MG63 (cell line): ENCODE measurements at regions not wholly inside any gene's neighbourhood (a gene's known extent, or its start where the extent isn't known, plus 50 kb on each side); places are given as distances from the start of the nearest gene placed in this dataset.

Experiments used
- DNase-seq: peaks from one replicate; pipeline ENCODE4 v3.0.0-alpha.2; 2020
- H3K27me3 ChIP-seq: fragments of 250-450 bp; sonication (Bioruptor Pico); 2 replicates; pipeline ENCODE4 v1.5.1; 2020; ENCODE audit warnings: mild to moderate bottlenecking, moderate library complexity
- H3K36me3 ChIP-seq: fragments of 250-450 bp; sonication (Bioruptor Pico); 2 replicates; pipeline ENCODE4 v1.5.1; 2020; ENCODE audit warnings: mild to moderate bottlenecking, moderate library complexity
- H3K4me3 ChIP-seq: fragments of 250-450 bp; sonication (Bioruptor Pico); 2 replicates; pipeline ENCODE4 v1.5.1; 2020; ENCODE audit warnings: mild to moderate bottlenecking, moderate library complexity
- H3K9me3 ChIP-seq: fragments of 250-450 bp; sonication (Bioruptor Pico); 2 replicates; pipeline ENCODE4 v1.5.1; 2020; ENCODE audit warnings: mild to moderate bottlenecking, moderate library complexity

DNA sequence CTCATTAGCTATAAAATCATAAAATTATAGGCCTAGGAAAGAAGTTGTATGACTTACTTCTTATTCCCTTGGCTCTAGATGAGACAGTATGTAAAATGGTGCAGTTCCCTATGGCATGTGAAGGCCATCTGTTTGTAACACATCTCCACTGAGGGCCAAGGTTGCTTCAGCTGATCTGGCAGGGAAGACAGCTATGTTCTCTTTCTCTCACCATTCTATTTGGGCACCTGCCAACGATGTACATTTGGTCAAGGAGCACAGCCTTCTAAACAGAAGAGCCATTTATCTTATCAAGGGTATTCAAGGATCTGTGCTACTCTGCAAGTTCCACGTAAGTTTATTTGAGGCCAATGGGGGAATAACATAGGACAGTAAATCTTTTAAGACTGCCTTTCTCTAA is 129.8 kb upstream of the TOM1L1 start:
- Histone ChIP-seq H3K4me3 (no peak overlapping the region), H3K27me3 (peaks cover 3% of the 10 kb centered on the region; the same call in 1 of the 2 replicates), H3K36me3 (no peaks in the 10 kb centered on the region), H3K9me3 (no peaks in the 10 kb centered on the region)
- DNase-seq = no peak

DNA sequence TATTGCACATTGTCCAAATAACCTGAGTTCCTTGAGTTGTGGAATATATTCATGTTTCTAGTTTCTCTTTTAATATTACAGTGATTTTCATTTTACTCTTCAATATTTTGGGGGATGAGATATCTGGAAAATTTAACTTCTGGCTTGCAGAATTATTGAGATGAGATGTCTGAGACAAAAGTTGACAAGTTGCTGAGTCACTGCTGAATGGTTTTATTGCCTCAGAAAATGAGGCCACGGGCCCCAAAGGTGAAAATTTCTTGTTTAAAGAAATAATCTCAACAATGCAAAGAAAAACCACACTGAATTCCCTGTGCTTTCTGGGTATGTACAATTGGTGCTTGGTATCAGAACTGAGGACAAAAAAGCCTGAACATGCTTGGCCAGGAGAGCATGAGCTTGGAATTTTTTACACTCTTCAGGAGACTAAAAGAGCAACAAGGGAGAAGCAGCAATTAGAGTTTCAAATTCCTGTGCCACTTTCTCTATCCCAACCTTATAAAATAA is 129.2 kb upstream of the TOM1L1 start:
- Histone ChIP-seq H3K36me3 (no peaks in the 10 kb centered on the region), H3K4me3 (no peak overlapping the region), H3K27me3 (peaks cover 3% of the 10 kb centered on the region; the same call in 1 of the 2 replicates), H3K9me3 (no peaks in the 10 kb centered on the region)
- DNase-seq = no peak

DNA sequence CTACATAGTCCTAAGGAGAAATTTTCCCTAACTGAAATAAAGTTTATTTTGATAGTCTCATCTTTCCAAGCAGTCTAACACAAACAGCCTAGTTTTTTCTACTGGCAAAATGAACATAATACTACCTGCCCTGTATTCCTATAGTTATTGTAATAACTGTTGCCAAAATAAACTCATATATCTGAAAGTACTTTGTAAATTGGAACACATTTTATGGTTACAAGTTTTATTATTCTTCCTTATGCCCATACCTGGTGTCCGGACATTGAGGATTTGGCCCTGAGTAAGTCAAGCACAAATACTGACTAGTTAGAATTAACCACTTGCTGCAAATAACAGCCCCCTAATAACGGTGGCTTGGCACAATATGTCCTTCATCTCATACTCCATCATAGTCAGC is 120.4 kb upstream of the TOM1L1 start:
- DNase-seq = no peak

GRCh38 chr17:54781389-54781788 is 119.3 kb upstream of the TOM1L1 start:
- no peak for DNase-seq
- H3K27me3 ChIP-seq = no peaks in the 10 kb centered on the region
- no peaks in the 10 kb centered on the region for H3K9me3 ChIP-seq
- no peaks in the 10 kb centered on the region for H3K36me3 ChIP-seq
- no peak overlapping the region for H3K4me3 ChIP-seq

More for the DNA sequence above, 120.4 kb upstream of the TOM1L1 start:
- Histone ChIP-seq H3K4me3 (no peak overlapping the region), H3K36me3 (no peaks in the 10 kb centered on the region), H3K27me3 (no peaks in the 10 kb centered on the region), H3K9me3 (no peaks in the 10 kb centered on the region)

- H3K4me3 ChIP-seq = no peak overlapping the region
- H3K9me3 ChIP-seq = no peaks in the 10 kb centered on the region
- no peak for DNase-seq
- no peaks in the 10 kb centered on the region for H3K27me3 ChIP-seq
- no peaks in the 10 kb centered on the region for H3K36me3 ChIP-seq
Measured at GRCh38 chr17:54784305-54784704, 116.3 kb upstream of the TOM1L1 start.

DNA sequence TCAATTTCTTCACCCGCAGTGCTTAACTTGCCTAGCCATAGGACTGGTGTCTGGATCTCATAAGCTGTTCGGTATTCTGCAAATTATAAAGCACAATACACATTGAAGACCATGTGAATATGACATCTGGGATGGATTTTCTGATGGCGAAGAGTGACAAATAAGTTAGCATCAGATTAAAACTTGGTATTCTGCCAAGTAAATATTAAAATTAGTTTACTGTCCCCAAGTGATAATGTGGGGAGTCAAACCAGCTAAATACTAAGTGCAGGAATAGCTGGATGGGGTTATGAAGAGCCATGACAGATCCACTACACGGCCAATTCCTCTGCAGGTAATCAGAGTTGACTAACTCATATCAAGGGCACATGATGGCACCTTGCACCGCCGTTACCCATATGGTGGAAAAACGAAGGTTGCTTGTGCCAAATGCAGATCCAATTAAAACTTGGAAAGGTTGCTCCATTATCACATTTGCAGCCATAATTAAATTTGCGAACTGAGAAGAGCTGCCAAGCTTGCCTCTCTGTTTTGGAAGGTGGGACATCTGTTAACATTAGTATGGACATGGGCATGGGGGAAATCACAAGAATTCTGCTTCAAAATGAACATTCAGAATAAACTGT is 114.9 kb upstream of the TOM1L1 start:
- no peaks in the 10 kb centered on the region for H3K36me3 ChIP-seq
- H3K9me3 ChIP-seq = no peaks in the 10 kb centered on the region
- H3K4me3 ChIP-seq = no peak overlapping the region
- DNase-seq = no peak
- H3K27me3 ChIP-seq = 0 out of 2 replicates have a peak, but pooled peaks cover 3% of the 10 kb centered on the region

DNA sequence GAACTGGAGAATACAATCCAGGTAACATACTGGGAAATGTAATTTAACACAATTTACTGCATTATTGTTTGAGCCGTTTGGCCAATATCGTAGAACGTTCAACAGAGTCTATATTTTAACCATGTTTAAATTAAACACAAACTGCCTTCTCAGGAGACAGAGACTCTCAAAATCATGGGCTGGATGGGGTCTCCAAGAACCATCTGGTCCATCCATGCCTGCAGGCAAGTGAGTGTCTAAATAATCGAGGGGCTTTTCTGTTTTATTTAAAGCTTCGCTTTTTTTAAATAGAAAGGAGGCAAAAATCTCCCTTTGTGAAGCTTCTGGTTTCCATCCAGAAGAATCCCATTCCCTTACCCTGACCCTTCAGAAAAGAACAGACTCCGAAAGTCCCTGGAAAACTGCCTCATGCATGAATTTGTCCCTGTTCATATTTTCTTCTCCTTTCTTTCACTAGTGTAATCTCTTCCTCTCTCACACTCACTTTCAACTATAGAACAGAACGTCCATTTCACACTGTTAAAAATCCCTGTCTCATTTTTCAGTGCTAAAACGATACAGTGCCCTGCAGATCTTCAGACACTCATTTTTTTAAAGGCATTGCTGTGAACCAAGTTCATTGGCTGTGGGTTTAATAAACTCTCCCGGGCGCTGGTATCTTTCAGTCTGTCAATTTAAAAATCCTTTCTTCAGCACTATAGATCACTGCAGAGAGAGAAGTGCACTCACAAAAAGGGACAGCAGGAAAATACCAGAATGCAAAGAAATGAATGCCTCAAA is 111.4 kb upstream of the TOM1L1 start:
- H3K4me3 ChIP-seq = no peak overlapping the region
- no peaks in the 10 kb centered on the region for H3K36me3 ChIP-seq
- no peaks in the 10 kb centered on the region for H3K9me3 ChIP-seq
- DNase-seq = no peak
- H3K27me3 ChIP-seq = 0 out of 2 replicates have a peak, but pooled peaks cover 3% of the 10 kb centered on the region

GRCh38 chr17:54793271-54793670 is 107.4 kb upstream of the TOM1L1 start:
- no peak for DNase-seq
- Histone ChIP-seq H3K9me3 (no peaks in the 10 kb centered on the region), H3K27me3 (0 out of 2 replicates have a peak, but pooled peaks cover 3% of the 10 kb centered on the region), H3K36me3 (no peaks in the 10 kb centered on the region), H3K4me3 (no peak overlapping the region)

GRCh38 chr17:54795046-54795445 is 105.6 kb upstream of the TOM1L1 start:
- DNase-seq = no peak

DNA sequence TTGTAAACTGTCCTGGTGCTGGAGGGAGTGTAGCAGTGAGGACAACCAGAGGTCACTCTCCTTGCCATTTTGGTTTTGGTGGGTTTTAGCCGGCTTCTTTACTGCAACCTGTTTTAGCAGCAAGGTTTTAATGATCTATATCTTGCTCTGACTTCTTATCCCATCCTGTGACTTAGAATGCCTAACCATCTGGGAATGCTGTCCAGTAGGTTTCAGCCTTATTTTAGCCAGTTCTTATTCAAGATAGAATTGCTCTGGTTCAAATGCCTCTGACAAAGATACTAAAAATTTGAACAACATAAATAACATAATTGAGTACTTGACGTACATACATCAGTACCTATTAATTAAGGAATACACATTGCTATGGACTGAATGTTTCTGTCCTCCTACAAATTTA is 93.3 kb upstream of the TOM1L1 start:
- H3K4me3 ChIP-seq = no peak overlapping the region
- no peaks in the 10 kb centered on the region; the same call in 1 of the 2 replicates for H3K27me3 ChIP-seq
- DNase-seq = no peak
- no peaks in the 10 kb centered on the region for H3K36me3 ChIP-seq
- no peaks in the 10 kb centered on the region for H3K9me3 ChIP-seq

More at GRCh38 chr17:54795046-54795445, 105.6 kb upstream of the TOM1L1 start:
- Histone ChIP-seq H3K4me3 (no peak overlapping the region), H3K9me3 (no peaks in the 10 kb centered on the region), H3K36me3 (no peaks in the 10 kb centered on the region), H3K27me3 (no peaks in the 10 kb centered on the region)

GRCh38 chr17:54813896-54814295 is 86.8 kb upstream of the TOM1L1 start:
- Histone ChIP-seq H3K36me3 (no peaks in the 10 kb centered on the region), H3K27me3 (peaks cover 5% of the 10 kb centered on the region; the same call in 1 of the 2 replicates), H3K4me3 (no peak overlapping the region), H3K9me3 (no peaks in the 10 kb centered on the region)
- no peak for DNase-seq

- Histone ChIP-seq H3K27me3 (peaks cover 5% of the 10 kb centered on the region; the same call in 1 of the 2 replicates), H3K9me3 (no peaks in the 10 kb centered on the region), H3K36me3 (no peaks in the 10 kb centered on the region), H3K4me3 (no peak overlapping the region)
- no peak for DNase-seq
Measured at GRCh38 chr17:54814371-54814770, 86.3 kb upstream of the TOM1L1 start.

GRCh38 chr17:54834086-54834485 is 66.6 kb upstream of the TOM1L1 start:
- H3K4me3 ChIP-seq = no peak overlapping the region

GRCh38 chr17:54835015-54835414 is 65.6 kb upstream of the TOM1L1 start:
- H3K4me3 ChIP-seq = no peak overlapping the region
- no peaks in the 10 kb centered on the region for H3K36me3 ChIP-seq
- H3K9me3 ChIP-seq = no peaks in the 10 kb centered on the region
- H3K27me3 ChIP-seq = peaks cover 13% of the 10 kb centered on the region
- no peak for DNase-seq

More at GRCh38 chr17:54834086-54834485, 66.6 kb upstream of the TOM1L1 start:
- H3K27me3 ChIP-seq = peaks cover 9% of the 10 kb centered on the region
- H3K9me3 ChIP-seq = no peaks in the 10 kb centered on the region
- H3K36me3 ChIP-seq = no peaks in the 10 kb centered on the region
- no peak for DNase-seq

DNA sequence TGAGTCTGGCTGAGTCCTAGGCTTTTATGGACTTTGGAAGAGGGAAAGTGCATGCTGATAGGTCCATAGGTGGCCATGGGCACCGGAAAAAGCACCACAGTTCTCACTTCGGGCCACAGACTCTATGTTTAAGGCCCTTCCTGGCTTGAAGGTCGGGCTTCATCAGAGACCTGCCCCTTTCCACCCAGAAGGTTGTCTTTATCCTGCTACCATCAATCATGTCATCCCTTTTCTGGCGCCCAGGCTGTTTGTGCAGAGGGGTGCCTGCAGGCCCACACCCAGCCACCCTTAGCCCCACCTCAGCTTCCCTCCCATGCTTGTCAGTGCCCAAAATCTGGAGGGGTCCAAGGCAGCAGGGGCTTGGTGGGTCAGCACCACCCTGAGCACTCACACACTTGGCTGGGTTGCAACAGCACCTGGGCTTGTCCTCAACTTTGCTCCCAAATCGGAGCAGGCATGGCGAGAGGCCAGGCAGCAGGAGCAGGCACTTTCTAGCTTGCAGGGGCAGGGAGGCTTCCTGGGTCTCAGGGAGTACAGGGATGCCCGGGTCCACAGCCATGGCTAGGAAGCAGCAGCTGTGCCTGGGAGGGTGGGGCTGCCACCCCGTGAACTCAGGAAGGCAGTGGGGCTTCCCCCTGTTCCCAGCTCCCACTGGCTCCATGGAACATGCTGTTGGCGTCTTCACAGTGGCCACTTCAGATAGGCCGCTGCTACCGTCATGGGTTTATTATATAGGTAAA is 63.8 kb upstream of the TOM1L1 start:
- Histone ChIP-seq H3K9me3 (no peaks in the 10 kb centered on the region), H3K4me3 (no peak overlapping the region), H3K27me3 (peaks cover 13% of the 10 kb centered on the region), H3K36me3 (no peaks in the 10 kb centered on the region)
- no peak for DNase-seq

DNA sequence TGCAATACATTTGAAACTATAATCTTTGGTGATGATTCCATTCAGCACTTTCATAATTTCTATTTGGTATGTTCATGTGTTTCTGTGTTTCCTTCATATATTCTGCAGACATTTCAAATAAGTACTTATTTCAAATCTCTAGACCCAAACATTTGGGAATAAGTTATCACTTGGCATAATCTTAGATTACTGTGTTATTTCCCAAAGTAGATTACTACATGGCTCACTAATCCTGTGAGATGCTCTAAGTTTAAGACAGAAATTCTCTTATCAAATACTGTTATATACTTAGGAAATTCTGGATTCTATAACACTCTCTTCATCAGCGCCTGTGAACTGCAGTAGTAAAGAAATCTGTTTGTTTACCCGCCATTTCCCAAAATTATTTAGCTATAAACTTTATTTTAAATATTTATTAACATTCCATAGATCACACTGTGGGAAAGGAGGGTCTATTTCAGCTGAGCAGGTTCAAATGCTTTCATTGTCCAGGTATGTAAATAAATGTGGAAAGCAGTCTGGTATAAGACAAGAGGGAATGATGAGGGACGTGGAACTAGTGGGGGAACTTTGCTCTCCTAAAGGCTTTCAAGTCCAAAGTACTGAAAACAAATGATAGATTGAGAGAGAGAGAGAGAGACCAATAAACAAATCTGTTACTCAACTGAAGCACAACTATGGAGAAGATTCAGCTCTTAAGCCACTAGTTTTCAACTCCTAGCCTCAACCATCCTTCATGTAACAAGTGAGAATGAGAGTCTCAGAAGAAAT is 61.8 kb upstream of the TOM1L1 start:
- Histone ChIP-seq H3K9me3 (no peaks in the 10 kb centered on the region), H3K36me3 (no peaks in the 10 kb centered on the region), H3K27me3 (peaks cover 10% of the 10 kb centered on the region), H3K4me3 (no peak overlapping the region)
- no peak for DNase-seq
